NCI-H748 (cell line): ENCODE measurements at regions not wholly inside any gene's neighbourhood (a gene's known extent, or its start where the extent isn't known, plus 50 kb on each side); places are given as distances from the start of the nearest gene placed in this dataset.

Experiments
- DNase-seq: peaks from one replicate; lab custom pipeline; 2025; ENCODE audit not compliant: unreplicated experiment; lab: John Stamatoyannopoulos, UW

DNA sequence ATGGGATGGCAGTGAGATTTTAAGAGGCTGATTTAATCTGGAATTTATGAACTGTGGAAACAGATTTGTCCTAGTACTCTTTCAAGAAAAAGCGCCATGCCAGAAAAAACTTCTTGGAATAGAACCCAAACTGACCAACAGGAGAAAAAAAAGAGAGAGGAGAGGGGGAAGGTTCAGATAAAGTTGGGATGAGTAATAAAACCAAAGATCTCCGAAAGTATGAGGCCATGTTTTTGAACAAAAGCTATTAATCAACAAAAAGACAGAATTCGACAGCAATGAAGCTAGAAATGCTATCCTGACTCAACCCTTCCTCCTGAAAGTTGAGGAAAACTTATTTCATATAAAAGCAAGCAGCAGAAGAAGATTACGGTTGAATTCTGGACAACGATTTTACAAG lies 135.5 kb downstream of the CEMIP2 start:
- no peak for DNase-seq

DNA sequence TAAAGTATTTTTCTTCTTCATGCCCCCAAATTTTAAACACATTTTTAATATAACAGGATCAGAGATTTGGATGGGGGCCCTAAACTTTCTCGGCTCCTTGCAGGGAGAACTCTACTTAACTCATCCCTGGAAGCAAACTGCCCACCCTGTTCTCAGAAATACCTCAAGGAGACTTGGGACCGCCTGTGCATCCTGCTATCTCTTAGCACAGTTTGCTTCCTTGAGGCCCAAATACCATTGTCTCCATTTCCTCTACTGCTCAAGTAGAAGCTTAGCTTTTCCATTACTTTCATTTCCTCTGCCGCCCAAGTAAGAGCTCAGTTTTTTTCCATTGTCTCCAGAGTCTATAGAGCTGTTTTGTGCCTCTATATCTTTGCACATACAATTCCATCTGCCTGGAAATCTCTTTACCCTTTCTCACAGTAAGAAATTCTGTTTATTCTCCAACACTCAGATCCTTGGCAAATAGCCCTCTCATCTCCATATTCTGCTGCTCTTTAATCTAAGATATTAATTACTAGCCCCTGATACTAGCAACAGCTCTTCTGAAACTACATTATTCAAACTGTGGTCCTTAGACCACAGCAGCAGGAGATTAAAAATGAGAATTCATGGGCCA lies 137.8 kb downstream of the CEMIP2 start:
- no peak for DNase-seq

DNA sequence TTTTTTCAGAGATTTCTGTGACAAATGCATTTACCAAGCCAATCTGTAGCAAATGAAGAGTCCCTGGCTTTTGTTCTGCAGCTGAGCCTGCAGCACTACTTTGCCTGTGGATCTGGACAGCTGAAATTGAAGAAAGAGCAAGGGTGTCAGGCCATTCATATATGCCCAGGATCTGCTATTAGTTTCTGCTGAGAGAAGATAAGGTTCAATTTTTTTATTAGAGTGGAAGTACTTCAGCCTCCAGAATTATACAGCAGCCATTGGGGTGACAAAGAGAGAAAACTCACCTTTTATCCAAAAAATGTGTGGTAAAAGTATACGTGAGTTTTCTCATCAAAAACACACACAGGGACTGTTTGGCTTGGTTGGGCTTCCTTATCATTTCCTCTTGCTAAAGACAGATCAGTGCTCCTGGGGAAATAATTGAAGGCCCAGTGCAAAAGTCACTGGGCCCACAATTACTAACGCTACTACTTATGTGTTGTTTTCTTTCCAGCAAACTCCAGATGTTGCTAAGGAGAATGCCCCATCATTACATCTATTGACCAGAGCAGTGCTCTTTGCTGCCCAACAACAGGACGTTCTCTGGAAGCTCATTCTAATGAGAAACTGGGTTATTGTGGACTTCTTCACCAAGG lies 138.6 kb downstream of the CEMIP2 start:
- no peak for DNase-seq

DNA sequence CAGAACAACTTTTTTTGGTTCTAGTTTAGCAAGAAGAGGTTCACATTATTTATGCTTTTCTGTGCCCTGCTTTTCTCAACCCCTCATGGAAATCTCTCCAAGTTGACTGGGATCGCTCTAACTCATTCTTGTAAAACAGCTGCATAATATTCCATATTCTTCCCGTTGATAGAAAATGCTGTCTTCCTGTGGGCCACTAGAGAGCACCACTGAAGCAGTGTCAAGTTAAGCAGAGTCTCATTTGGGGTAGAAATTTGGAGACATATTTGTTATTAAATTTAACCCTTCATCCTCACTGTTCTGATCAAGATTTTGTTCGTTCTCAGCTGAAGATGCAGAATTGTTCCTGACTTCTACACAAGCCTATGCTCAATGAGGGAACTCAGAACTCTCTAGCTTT lies 140.1 kb downstream of the CEMIP2 start:
- DNase-seq, result no peak

DNA sequence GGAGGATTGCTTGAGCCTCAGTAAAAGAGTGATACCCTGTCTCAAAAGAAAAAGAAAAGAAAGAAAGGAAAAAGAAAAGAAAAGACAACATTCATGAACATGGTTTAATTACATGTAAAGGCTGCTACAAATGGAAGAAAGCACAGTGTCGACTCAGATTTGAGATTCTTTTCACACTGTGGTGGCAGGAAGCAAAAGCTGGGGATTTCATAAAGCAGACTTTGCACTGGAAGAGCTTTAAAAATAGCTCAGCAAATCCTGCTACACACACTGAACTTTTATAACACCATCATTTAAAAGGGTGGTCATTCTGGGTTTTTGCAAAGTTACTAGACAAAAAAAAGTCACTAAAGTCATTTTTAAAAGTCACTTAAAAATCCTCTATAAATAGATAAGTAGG lies 140.8 kb downstream of the CEMIP2 start:
- no peak for DNase-seq

DNA sequence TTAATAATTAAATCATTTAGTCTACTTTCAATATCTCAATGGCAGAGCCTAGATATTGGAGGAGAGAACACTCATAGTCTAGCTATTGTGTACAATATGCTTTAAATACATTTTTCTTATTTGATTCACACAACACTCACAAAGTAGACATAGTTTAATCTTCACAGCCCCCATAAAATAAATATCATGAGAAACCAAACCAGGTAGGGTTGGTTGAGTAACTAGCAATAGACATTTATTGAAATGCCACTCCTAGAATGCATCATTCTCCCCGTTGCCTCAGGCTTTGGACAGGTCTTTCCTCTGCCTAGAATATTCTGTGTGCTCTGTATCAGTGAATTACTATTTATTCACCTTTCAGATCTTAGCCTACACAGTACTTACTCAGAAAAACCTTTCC lies 141.9 kb downstream of the CEMIP2 start:
- DNase-seq, result no peak

DNA sequence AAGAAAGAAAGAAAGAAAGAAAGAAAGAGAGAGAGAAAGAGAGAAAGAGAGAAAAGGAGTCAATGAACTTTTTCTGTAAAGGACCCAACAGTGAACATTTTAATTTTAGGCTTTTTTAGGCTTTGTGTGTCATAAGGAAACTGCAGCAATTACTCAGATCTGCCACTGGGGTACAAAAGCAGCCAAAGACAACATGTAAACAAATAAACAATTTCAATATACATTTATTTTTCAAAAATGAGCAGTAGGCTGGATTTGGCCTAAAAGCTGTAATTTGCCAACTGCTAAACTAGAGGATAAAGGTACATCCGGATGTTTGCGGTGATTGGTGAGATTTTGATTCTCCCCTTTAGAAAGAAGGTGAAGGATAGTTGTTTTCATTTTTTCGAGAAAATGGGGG lies 143.6 kb downstream of the CEMIP2 start:
- no peak for DNase-seq

DNA sequence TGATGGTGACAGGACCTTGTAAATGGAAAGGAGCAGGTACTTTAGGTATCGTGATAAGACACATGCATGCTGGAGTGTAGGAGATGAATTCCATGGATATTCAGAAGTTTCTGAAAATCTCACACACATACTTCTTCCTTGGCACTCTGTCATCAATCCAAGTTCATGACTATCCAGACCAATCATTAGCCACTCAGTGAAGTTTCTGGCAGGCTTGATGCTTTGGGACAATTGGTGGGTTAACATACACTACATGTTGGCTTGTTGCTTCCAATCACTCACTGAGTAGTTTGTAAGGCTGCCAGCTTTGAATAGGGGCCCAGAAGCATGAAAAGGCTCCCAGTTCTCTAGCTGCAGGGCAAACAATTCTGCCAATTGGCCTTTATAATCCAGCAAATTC lies 147.6 kb downstream of the CEMIP2 start:
- no peak for DNase-seq

DNA sequence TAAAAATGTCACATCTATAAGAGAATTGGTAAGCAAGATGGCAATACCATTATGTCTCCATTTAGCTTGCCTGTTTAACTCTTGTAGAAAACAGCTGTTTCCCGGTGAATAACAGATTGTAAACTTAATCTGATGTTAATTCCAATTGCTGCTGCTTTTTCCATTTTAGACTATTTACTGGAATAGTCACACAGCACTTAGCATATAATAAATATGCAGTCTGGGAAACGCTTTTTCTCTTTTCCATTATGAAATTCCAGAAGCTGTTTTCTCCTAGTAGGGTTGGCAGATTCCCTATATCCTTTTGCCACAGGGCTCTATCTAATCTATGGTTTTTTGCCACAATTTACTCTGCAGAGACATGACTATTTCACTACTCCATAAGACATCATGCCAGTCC lies 148.0 kb downstream of the CEMIP2 start:
- no peak for DNase-seq

DNA sequence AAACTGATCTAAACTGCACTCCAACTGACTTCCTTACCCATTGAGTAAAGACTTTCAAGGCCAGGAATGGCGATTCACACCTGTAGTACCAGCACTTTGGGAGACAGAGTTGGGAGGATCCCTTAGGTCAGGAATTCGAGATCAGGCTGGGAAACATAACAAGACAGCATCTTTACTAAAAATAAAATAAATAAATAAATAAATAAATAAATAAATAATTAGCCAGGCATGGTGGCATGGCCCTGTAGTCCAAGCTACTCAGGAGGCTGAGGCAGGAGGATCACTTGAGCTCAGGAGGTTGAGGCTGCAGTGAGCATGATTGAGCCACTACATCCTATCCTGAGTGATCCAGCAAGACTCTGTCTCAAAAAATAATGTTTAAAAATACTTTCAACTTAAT lies 148.4 kb downstream of the CEMIP2 start:
- no peak for DNase-seq

DNA sequence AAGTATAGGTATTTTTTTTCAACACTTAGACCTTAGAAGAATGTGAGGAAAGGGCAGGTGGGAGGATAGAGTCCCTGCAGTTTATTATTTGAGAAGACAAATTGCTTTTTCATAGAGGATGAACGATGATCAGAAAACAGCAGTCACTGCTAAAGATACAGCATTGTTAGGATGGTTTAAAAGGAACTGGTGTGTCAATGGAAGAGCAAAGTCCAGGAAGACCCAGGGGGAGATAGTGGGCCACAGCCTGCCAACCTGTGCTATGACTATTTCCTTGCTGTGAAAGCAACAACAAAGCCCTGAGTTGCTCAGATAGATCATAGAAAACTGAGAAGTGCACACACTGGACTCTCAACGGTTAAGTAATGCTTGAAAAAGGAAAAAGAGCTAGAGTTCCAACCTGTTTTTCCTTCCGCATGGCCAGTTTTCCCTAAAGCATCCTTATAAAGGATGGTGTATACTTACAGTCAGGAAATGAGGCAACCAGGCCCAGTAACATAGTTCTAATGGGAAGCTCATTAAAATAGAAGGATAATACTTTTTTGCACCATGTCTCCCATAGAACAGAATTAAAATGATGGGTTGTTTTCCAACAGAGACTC lies 153.8 kb downstream of the CEMIP2 start:
- no peak for DNase-seq

DNA sequence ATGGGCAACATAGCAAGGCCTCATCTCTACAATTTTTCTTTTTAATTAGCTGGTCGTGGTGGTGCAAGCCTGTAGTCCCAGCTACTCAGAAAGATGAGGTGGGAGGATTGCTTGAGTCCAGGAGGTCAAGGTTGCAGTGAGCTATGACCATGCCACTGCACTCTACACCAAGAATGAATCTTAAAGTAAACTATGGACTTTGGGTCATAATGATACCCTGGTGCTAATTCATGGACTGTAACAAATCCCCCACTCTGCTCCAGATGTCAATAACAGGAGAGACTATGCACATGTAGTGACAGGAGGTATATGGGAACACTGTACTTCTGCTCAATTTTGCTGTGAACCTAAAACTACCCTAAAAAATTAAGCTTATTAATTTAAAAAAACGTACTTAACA lies 155.4 kb downstream of the CEMIP2 start:
- DNase-seq, result no peak

DNA sequence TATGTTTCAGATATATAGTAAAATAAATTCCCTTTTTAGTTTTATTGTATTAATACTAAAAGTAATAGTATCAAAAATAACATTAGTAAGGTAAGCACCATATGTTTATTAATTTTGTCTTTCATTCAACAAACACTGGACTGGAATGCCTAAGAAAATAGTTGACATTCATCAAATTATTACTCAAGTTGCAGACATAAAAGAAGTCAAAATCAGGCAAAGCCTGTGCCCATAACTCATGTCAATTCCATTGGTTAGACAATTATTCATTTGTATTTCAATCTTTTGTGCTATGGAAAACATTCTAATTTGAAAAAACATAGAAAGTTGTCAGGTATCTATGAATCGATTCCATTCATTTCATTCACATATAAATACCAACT lies 158.9 kb downstream of the CEMIP2 start:
- no peak for DNase-seq

DNA sequence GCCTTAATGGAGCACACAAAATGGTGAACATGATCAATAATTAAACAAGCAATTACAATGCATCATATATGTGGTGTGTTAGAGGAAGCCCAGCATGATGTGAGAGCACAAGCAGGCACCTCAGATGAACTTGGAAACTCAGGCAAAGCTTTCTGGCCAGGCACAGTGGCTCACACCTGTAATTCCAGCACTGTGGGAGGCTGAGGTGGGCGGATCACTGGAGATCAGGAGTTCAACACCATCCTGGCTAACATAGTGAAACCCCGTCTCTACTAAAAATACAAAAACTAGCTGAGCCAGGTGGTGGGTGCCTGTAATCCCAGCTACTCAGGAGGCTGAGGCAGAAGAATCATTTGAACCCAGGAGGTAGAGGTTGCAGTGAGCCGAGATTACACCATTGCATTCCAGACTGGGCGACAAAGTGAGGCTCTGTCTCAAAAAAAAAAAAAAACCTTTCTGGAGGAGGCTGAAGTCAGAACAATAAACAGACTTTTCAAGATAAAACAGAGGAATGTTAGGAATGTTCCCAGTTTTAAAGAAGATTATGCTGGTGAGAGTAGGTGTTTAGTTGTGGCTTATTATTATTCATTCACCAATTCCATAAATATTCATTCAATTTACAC lies 159.4 kb downstream of the CEMIP2 start:
- DNase-seq, result no peak

DNA sequence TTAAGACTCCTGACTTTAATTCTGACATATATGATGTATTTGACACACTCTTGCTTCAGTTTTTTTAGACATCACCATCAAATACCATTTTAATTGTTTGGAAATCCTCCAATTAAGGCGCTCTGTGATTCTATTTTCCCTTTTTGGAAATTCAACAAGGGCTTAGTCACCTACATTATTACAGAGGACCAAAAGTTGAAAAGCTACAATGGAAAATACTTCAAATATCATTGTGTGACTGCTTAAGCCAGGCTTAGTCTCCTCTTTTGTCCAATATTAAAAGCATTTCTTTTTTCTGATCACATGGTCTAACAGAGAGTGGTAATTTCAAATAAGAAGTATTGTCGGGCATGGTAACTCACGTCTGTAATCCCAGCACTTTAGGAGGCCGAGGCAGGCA lies 160.3 kb downstream of the CEMIP2 start:
- no peak for DNase-seq

DNA sequence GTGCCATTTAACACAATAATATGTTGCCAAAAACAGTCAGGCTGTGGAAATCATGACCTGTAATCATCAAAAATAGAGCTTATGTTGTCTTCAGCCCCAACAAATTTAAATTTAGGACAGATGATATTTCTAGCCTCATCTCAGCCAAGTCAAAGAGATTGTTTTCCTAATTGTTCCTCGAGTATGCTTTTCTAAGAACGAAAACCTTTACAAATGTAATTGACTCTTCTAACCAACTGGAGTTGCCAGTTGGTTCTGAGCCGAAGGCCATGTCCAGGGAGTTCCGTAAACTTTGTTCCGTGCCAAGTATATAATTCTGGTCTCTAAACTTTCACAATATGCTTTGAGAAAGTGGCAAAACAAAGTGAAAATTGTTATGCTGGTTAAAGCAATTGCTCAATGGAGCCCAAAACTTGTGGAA lies 160.8 kb downstream of the CEMIP2 start:
- no peak for DNase-seq

DNA sequence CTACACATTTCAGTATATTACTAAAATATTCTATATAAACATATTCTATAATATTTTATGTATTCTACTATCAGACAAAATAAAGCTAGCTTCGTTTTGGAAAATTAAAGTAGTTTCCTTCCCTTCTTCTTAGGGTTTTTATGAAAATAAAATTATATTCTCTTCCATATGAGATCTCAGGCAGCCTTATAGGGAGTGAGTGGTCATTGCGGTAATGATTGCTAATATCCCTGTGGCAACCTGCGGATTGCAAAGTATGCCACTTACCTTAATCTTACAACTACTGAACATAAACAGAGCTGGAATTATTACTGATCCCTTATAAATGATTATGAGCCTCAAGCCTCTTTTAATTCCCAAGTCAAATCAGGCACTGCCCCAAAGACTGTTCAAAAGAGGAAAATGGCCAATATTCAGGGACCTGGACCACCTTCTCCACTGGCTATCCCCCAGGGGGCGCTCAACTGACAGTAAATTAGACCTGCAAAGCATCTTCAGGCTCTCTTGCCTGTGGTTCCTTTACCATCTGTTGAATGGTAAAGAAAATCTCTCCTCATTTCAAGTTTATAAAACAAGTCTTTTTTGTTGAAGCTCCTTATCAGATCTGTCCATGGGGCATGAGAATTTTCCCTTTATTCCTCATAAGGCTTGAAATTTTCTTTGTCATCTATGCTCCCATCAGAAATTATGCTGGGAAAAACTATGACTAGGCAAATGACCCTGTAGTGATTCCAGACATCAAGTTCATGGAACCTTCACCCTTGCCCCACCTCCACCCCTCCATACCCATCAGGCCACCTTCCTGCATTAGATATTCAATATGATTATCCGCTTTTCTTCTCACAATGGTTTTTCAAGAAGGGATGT lies 163.9 kb downstream of the CEMIP2 start:
- DNase-seq, result peak; percentile 65

DNA sequence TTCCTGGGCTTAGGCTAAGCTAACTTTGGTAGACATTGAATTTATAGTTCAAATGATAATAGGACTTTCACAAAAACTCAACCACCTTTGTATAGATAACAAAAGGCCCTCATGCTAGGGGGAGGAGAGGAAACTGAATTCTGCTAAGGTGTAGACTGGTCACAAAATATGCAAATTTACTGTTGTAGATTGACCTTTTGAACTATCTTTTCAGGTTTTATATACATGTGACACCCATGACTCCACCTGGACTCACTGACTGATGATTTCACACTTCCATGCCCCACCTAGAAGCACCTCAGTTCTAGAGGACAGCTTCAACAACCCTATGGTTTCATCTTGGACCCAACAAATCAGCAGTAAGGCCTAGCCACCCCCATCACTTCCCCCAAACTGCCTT lies 165.7 kb downstream of the CEMIP2 start:
- no peak for DNase-seq

DNA sequence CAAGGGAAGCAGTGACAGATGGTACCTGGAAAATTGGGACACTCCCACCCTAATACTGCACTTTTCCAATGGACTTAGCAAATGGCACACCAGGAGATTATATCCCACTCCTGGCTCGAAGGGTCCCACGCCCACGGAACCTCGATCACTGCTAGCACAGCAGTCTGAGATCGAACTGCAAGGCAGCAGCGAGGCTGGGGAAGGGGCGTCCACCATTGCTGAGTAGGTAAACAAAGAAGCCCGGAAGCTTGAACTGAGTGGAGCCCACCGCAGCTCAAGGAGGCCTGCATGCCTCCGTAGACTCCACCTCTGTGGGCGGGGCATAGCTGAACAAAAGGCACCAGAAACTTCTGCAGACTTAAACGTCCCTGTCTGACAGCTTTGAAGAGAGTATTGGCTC lies 172.6 kb downstream of the CEMIP2 start:
- DNase-seq, result peak; percentile 15

DNA sequence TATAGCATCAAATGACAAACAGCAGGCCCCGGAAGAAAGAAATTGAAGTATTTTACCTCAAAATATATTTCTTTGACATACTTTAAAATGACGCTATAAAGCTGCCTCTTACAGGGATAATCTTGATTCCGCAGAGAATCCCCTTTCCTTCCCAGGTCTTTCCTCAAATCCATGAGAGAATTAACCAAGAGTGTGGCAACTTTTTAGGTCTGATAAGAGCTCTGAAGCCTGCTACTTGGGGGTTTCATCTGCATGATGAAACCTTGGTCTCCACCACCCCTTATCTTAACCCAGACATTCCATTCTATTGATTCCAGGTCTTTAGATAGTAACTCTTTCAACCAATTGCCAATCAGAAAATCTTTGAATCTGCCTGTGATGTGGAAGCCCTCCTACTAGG lies 173.8 kb downstream of the CEMIP2 start:
- no peak for DNase-seq

DNA sequence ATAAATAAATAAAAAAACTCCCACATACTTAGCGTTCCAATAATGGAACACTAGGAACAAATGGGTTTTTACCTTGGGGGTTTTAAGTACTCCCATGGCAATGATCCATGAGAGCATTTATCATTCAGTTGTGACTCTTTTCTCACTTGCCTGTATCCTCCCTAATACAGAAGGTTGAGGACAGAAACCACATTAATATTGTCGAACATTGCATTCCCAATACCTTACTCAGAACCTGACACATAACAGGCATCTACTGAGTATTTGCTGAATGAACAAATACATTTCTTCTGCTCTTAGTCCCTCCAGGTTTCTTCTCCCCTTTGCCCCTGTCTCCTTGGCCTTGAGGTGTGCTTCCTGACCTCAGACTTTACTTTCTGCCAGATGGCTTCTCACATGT lies 175.9 kb downstream of the CEMIP2 start:
- DNase-seq, result no peak
